ENCODE measurements at regions not wholly inside any gene's neighbourhood (a gene's known extent, or its start where the extent isn't known, plus 50 kb on each side); places are given as distances from the start of the nearest gene placed in this dataset.

- no peak overlapping the region for H3K23ac ChIP-seq (ENCODE audit: insufficient read length, low read depth, low read length)
- no peak overlapping the region for H2BK120ac ChIP-seq (ENCODE audit: low read depth, low read length, poor library complexity, severe bottlenecking)
- no peak overlapping the region for H3K27ac ChIP-seq (ENCODE audit: insufficient read length, low read depth, low read length)
- no peak overlapping the region for H3K18ac ChIP-seq (ENCODE audit: insufficient read length, low read depth, low read length)
- H3K27ac Mint-ChIP-seq, result no peak overlapping the region
- no peaks in the 10 kb centered on the region for H3K4me1 ChIP-seq (ENCODE audit: insufficient read depth, low read length)
- no peak for DNase-seq
- H3K4me1 Mint-ChIP-seq, result peaks cover 5 to 6% of the 10 kb centered on the region in 2 experiments; a peak in 3 of 4 replicates
- no peak overlapping the region for H3K9ac ChIP-seq (ENCODE audit: extremely low read depth, insufficient read length, low read length)
- H3K14ac ChIP-seq (ENCODE audit: insufficient read depth, low read length), result no peak overlapping the region
- H2BK5ac ChIP-seq (ENCODE audit: insufficient read length, low read length), result no peak overlapping the region
- no peaks in the 10 kb centered on the region for H3K27me3 ChIP-seq (ENCODE audit: insufficient read depth, low read length)
- H2BK20ac ChIP-seq (ENCODE audit: low read depth, low read length, poor library complexity, severe bottlenecking), result no peak overlapping the region
- peaks cover 0 to 2% (median 0%) of the 10 kb centered on the region in 3 experiments; a peak in 1 of 7 replicates for H3K36me3 Mint-ChIP-seq (ENCODE audit: insufficient read depth in 1 of 3, low read depth in 3 of 3)
- no peak overlapping the region for H3K4me2 ChIP-seq (ENCODE audit: insufficient read depth, insufficient read length, low read length)
- no peak overlapping the region for H3K56ac ChIP-seq (ENCODE audit: insufficient read length, low read depth, low read length)
- no peak overlapping the region for H4K5ac ChIP-seq (ENCODE audit: insufficient read length, low read depth, low read length)
- no peak overlapping the region for H2BK15ac ChIP-seq (ENCODE audit: low read depth, low read length)
- H3K79me1 ChIP-seq (ENCODE audit: insufficient read depth, low read depth, low read length, poor library complexity, severe bottlenecking), result no peaks in the 10 kb centered on the region
- H3K27me3 Mint-ChIP-seq (ENCODE audit: low read depth), result no peaks in the 10 kb centered on the region
- no peak overlapping the region for H2AK5ac ChIP-seq (ENCODE audit: insufficient read length, low read length)
- no peaks in the 10 kb centered on the region for H3K79me2 ChIP-seq (ENCODE audit: insufficient read depth, low read length)
- H3K4me3 Mint-ChIP-seq, result no peak overlapping the region
- no peaks in the 10 kb centered on the region for H3K23me2 ChIP-seq (ENCODE audit: insufficient read length, low read depth, low read length, poor library complexity, severe bottlenecking)
- H2BK12ac ChIP-seq (ENCODE audit: insufficient read length, low read depth, low read length), result no peak overlapping the region
- H2AFZ ChIP-seq (ENCODE audit: low read length), result no peak overlapping the region
- TF ChIP-seq CTCF (conservative IDR thresholded peaks at IDR 0.05), result no peak
- H3T11ph ChIP-seq (ENCODE audit: low read length), result no peak overlapping the region
- H3K4ac ChIP-seq (ENCODE audit: low read depth, low read length), result no peak overlapping the region
- H4K20me1 ChIP-seq (ENCODE audit: control insufficient read depth, insufficient read depth, insufficient read length), result no peaks in the 10 kb centered on the region
- H3K9me3 Mint-ChIP-seq, result peaks cover 0 to under 1% of the 10 kb centered on the region in 2 experiments; a peak in 2 of 5 replicates
- WGBS (ENCODE audit: extremely low coverage, insufficient read length, low lambda C conversion rate), result no CpG with 5 or more reads among the region's 3 CpGs
- no peak overlapping the region for H4K8ac ChIP-seq (replicated peaks; ENCODE audit: insufficient read length, low read depth, low read length)
- H4K91ac ChIP-seq (ENCODE audit: insufficient read length, low read depth, low read length), result no peak overlapping the region
- no peaks in the 10 kb centered on the region for H3K9me3 ChIP-seq (ENCODE audit: control insufficient read depth, low read depth, low read length)
These were observed 1051.6 kb downstream of the AMY1C start for GRCh38 chr1:104801344-104801743.

Measured in H9 (cell line).